ENCODE measurements at regions not wholly inside any gene's neighbourhood (a gene's known extent, or its start where the extent isn't known, plus 50 kb on each side); places are given as distances from the start of the nearest gene placed in this dataset.

DNA sequence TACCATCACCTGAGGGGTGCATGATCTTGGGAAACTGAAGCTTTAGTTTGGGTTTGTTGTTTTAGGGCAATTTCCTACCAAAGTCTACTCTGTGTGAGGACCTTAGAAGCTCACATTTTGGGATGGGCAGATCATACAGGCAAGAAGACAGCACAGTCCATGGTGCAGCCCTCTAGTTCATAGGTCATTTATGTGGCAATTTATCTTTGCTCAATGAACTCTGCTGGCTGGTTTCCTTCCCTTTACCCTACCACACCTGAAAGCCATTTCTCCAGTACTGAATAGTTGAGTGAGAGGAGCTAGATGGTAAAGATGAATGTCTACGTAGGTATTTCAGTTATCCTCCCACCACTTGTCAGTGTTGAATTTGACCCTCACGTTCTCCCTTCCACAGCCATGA lies 87.5 kb upstream of the KLF12 start:
- Histone ChIP-seq H3K4me3 (ENCODE audit: low read depth, low read length, poor library complexity, severe bottlenecking) (no peak overlapping the region), H3K27me3 (replicated peaks; ENCODE audit: insufficient read depth, low read depth, low read length, poor library complexity) (no peaks in the 10 kb centered on the region), H3K36me3 (ENCODE audit: insufficient read depth, low read length, poor library complexity, severe bottlenecking) (no peaks in the 10 kb centered on the region), H3K9me3 (ENCODE audit: low read depth, low read length, poor library complexity, severe bottlenecking) (no peaks in the 10 kb centered on the region), H3K4me1 (ENCODE audit: insufficient read depth, low read length, poor library complexity, severe bottlenecking) (no peaks in the 10 kb centered on the region), H3K27ac (ENCODE audit: low read depth, low read length, poor library complexity, severe bottlenecking) (no peak overlapping the region)
- DNase-seq (ENCODE audit: low spot score), result no peak
- no TSS peak for BruUV-seq (replicated peaks)
- intact Hi-C loops (cut with micrococcal nuclease; ENCODE audit: unreplicated experiment), result no loop called here
- TF ChIP-seq, protein P1, sequence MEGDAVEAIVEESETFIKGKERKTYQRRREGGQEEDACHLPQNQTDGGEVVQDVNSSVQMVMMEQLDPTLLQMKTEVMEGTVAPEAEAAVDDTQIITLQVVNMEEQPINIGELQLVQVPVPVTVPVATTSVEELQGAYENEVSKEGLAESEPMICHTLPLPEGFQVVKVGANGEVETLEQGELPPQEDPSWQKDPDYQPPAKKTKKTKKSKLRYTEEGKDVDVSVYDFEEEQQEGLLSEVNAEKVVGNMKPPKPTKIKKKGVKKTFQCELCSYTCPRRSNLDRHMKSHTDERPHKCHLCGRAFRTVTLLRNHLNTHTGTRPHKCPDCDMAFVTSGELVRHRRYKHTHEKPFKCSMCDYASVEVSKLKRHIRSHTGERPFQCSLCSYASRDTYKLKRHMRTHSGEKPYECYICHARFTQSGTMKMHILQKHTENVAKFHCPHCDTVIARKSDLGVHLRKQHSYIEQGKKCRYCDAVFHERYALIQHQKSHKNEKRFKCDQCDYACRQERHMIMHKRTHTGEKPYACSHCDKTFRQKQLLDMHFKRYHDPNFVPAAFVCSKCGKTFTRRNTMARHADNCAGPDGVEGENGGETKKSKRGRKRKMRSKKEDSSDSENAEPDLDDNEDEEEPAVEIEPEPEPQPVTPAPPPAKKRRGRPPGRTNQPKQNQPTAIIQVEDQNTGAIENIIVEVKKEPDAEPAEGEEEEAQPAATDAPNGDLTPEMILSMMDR (conservative IDR thresholded peaks at IDR 0.05; ENCODE audit: low read depth, low read length), result no peak
- TF ChIP-seq EZH2 (IDR thresholded peaks at IDR 0.05; ENCODE audit: borderline replicate concordance, low read depth, low read length, poor library complexity, severe bottlenecking), result no peak
- ChIA-PET CTCF (no interaction called here), POLR2A (ENCODE audit: low non-redundant PET) (no interaction called here)

DNA sequence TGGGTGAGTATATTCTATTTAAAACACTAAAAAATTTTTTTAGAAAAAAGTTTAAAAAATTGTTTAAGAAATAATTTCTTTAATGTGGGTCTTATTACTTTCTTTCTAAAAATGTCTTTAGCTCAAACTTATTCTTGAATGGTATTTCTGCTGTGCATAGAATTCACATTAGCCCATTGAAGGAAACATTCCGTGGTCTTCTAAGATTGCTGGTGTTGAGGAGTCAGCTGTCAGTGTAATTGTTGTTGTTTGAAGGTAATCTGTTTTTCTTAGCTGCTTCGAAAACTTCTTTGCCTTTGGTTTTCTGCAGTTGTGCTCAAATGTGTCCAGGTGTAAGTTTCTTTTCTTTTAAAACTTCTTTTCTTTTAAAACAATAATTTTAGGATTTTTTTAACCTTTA lies 85.4 kb upstream of the KLF12 start:
- intact Hi-C loops (cut with micrococcal nuclease; ENCODE audit: unreplicated experiment), result no loop called here
- no peak for DNase-seq (ENCODE audit: low spot score)
- TF ChIP-seq, protein P1 (conservative IDR thresholded peaks at IDR 0.05; ENCODE audit: low read depth, low read length), result no peak
- no peak for TF ChIP-seq EZH2 (IDR thresholded peaks at IDR 0.05; ENCODE audit: borderline replicate concordance, low read depth, low read length, poor library complexity, severe bottlenecking)
- CTCF ChIA-PET, result no interaction called here
- BruUV-seq (replicated peaks), result no TSS peak
- Histone ChIP-seq H3K27me3 (replicated peaks; ENCODE audit: insufficient read depth, low read depth, low read length, poor library complexity) (no peaks in the 10 kb centered on the region), H3K36me3 (ENCODE audit: insufficient read depth, low read length, poor library complexity, severe bottlenecking) (no peaks in the 10 kb centered on the region), H3K4me1 (ENCODE audit: insufficient read depth, low read length, poor library complexity, severe bottlenecking) (no peaks in the 10 kb centered on the region), H3K4me3 (ENCODE audit: low read depth, low read length, poor library complexity, severe bottlenecking) (no peak overlapping the region), H3K9me3 (ENCODE audit: low read depth, low read length, poor library complexity, severe bottlenecking) (no peaks in the 10 kb centered on the region), H3K27ac (ENCODE audit: low read depth, low read length, poor library complexity, severe bottlenecking) (no peak overlapping the region)
- POLR2A ChIA-PET (ENCODE audit: low non-redundant PET), result interaction anchor here (0.6 kb wide), 1 partner anchor 75 kb away, joined by 3 read pairs; no protein-coding TSS in a partner anchor

DNA sequence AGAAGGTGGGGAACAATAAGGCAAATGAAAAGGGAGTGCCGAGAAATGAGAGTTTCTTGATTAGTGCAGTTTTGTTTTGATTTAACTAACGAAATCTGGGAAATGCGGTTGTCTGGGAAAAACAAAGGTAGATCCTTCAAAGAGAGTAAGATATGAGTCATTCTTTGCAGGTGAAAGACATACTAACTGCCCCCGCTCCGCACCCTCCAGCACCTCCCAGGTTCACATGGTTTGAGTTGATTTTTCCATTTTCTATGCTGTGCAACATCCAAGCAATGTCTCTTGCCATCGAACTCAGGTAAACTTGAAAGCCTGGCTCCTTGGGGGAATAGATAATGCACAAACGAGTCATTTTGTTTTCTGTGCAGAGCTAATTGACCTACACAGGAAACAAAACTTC lies 84.1 kb upstream of the KLF12 start:
- intact Hi-C loops (cut with micrococcal nuclease; ENCODE audit: unreplicated experiment), result no loop called here
- Histone ChIP-seq H3K27me3 (replicated peaks; ENCODE audit: insufficient read depth, low read depth, low read length, poor library complexity) (no peaks in the 10 kb centered on the region), H3K36me3 (ENCODE audit: insufficient read depth, low read length, poor library complexity, severe bottlenecking) (no peaks in the 10 kb centered on the region), H3K4me1 (ENCODE audit: insufficient read depth, low read length, poor library complexity, severe bottlenecking) (no peaks in the 10 kb centered on the region), H3K4me3 (ENCODE audit: low read depth, low read length, poor library complexity, severe bottlenecking) (no peak overlapping the region), H3K27ac (ENCODE audit: low read depth, low read length, poor library complexity, severe bottlenecking) (no peak overlapping the region), H3K9me3 (ENCODE audit: low read depth, low read length, poor library complexity, severe bottlenecking) (no peaks in the 10 kb centered on the region)
- CTCF ChIA-PET, result no interaction called here
- no TSS peak for BruUV-seq (replicated peaks)
- POLR2A ChIA-PET (ENCODE audit: low non-redundant PET), result no interaction called here
- no peak for TF ChIP-seq EZH2 (IDR thresholded peaks at IDR 0.05; ENCODE audit: borderline replicate concordance, low read depth, low read length, poor library complexity, severe bottlenecking)
- TF ChIP-seq, protein P1 (conservative IDR thresholded peaks at IDR 0.05; ENCODE audit: low read depth, low read length), result no peak
- no peak for DNase-seq (ENCODE audit: low spot score)
